Epithelial cell of esophagus (primary cell): ENCODE measurements at regions not wholly inside any gene's neighbourhood (a gene's known extent, or its start where the extent isn't known, plus 50 kb on each side); places are given as distances from the start of the nearest gene placed in this dataset.
"Not testable (repeated sequence)": the region's sequence is repeated elsewhere in the genome, so short reads cannot be mapped to it uniquely, and the experiment has no call there.

Experiments
- DNase-seq: peaks from one replicate; pipeline ENCODE4 v3.0.0; 2010; ENCODE audit warnings: low read depth
- H3K4me3 ChIP-seq: 2 replicates; pipeline ENCODE4 v1.5.1; 2011; ENCODE audit warnings: mild to moderate bottlenecking, low read length, control low read depth
- TF ChIP-seq, protein P1 (sequence below): IDR thresholded peaks from 2 replicates; pipeline ENCODE4 v1.5.1; 2011; ENCODE audit warnings: low read depth, mild to moderate bottlenecking, low read length, control low read depth, inconsistent platforms; ENCODE audit not compliant: insufficient read depth; ENCODE audit errors: missing control alignments

GRCh38 chr7:32206488-32206887 is 136.3 kb upstream of the PDE1C start:
- H3K4me3 ChIP-seq, result no peak overlapping the region
- TF ChIP-seq, protein P1, sequence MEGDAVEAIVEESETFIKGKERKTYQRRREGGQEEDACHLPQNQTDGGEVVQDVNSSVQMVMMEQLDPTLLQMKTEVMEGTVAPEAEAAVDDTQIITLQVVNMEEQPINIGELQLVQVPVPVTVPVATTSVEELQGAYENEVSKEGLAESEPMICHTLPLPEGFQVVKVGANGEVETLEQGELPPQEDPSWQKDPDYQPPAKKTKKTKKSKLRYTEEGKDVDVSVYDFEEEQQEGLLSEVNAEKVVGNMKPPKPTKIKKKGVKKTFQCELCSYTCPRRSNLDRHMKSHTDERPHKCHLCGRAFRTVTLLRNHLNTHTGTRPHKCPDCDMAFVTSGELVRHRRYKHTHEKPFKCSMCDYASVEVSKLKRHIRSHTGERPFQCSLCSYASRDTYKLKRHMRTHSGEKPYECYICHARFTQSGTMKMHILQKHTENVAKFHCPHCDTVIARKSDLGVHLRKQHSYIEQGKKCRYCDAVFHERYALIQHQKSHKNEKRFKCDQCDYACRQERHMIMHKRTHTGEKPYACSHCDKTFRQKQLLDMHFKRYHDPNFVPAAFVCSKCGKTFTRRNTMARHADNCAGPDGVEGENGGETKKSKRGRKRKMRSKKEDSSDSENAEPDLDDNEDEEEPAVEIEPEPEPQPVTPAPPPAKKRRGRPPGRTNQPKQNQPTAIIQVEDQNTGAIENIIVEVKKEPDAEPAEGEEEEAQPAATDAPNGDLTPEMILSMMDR, result no peak
- DNase-seq, result no peak

GRCh38 chr7:32205298-32205824 is 135.2 kb upstream of the PDE1C start:
- DNase-seq, H3K4me3 ChIP-seq: not testable (repeated sequence)

GRCh38 chr7:32204361-32205018 is 134.3 kb upstream of the PDE1C start:
- TF ChIP-seq, protein P1, result peak; percentile 83
- DNase-seq, result peak; percentile 76
- no peak overlapping the region for H3K4me3 ChIP-seq

DNA sequence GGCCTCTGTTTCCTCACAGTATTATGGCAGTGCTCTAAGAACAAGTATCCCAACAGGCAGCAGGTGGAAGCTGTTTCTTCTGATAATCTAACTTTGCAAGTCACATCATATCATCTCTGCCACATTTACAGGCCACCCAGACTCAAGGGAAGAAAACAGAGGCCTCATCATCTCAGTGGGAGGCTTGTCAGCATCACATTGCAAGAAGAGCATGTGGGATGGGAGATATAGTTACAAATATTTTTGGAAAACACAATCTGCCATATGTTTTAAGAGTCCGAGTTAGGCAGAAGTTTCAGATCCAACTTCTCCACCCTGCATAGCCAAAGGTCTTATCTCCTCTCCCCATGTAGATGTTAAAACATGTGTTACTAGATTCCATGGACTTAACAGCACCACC is 130.4 kb upstream of the PDE1C start:
- TF ChIP-seq, protein P1, result no peak
- DNase-seq, result no peak
- H3K4me3 ChIP-seq, result no peak overlapping the region

DNA sequence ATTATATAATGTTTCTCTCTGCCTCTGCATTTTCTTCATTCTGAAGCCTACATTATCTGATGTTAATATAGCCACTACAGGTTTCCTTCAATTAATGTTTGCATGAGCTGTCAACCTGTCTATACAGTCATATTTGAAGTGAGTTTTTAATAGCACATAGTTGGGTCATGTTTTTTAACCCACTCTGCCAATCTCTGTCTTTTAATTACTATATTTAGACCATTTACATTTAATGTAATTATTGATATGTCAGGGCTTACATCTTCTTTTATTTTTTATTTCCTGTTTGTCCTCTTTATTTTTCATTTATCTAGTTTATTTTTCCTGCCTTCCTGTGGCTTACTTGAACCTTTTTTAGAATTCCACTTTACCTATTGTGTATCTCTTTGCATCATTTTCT is 124.3 kb upstream of the PDE1C start:
- TF ChIP-seq, protein P1, result no peak
- DNase-seq, result no peak
- H3K4me3 ChIP-seq, result no peak overlapping the region

GRCh38 chr7:32191305-32191704 is 121.1 kb upstream of the PDE1C start:
- no peak for DNase-seq
- TF ChIP-seq, protein P1, result no peak

GRCh38 chr7:32179567-32179966 is 109.4 kb upstream of the PDE1C start:
- DNase-seq, result peak; percentile 49
- no peak overlapping the region for H3K4me3 ChIP-seq

More at GRCh38 chr7:32191305-32191704, 121.1 kb upstream of the PDE1C start:
- H3K4me3 ChIP-seq, result no peak overlapping the region

More at GRCh38 chr7:32179567-32179966, 109.4 kb upstream of the PDE1C start:
- TF ChIP-seq, protein P1, result no peak
